Gastrocnemius medialis (tissue), 4 donors: ENCODE measurements at regions not wholly inside any gene's neighbourhood (a gene's known extent, or its start where the extent isn't known, plus 50 kb on each side); places are given as distances from the start of the nearest gene placed in this dataset.

Experiments
- POLR2A ChIP-seq, 2 donors: fragments of 450-650 bp; IDR thresholded peaks; one replicate each; pipeline ENCODE4 v1.6.1; 2017; ENCODE audit warnings: antibody characterized with exemption in 2 of 2, mild to moderate bottlenecking in 2 of 2, moderate library complexity in 2 of 2
- TF ChIP-seq, protein P1 (sequence below), 5 experiments: fragments of 450-650 bp in 3 of 5; fragments of 200-600 bp in 2 of 5; sonication (generic) in 2 of 5; IDR thresholded peaks in 4 of 5; conservative IDR thresholded peaks in 1 of 5; 1 replicate in 4 of 5; 2 replicates in 1 of 5; pipeline ENCODE4 v1.5.1; 2016 to 2019; ENCODE audit warnings: antibody characterized with exemption in 5 of 5, mild to moderate bottlenecking in 3 of 5, moderate library complexity in 3 of 5

DNA sequence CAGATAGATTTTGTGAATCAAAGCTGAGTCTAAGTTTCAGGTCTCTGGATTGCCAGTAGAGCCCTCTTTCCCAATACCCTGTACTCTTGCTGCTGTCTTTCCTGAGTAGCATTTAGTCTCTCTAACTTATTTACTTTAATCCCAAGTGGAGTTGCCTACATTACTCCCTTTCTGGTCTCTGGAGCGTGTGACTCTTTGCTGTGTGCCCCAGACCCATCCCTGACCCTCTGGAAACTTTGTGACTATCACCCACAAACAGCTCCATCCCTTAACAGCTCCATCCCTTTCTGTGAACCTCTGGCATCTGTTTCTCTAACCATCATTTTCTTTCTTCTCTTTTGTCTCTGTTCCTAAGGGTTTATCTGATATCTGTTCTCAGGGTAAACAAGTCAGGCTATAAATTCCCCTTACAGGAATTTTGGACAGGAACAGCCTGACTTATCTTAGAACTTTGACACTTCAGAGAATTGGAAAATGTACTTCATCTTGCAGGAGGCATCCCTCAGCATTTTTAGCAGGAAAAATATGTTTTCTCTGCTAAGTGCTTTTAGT, 1167.1 kb upstream of the SEMA6A start:
- TF ChIP-seq, protein P1, sequence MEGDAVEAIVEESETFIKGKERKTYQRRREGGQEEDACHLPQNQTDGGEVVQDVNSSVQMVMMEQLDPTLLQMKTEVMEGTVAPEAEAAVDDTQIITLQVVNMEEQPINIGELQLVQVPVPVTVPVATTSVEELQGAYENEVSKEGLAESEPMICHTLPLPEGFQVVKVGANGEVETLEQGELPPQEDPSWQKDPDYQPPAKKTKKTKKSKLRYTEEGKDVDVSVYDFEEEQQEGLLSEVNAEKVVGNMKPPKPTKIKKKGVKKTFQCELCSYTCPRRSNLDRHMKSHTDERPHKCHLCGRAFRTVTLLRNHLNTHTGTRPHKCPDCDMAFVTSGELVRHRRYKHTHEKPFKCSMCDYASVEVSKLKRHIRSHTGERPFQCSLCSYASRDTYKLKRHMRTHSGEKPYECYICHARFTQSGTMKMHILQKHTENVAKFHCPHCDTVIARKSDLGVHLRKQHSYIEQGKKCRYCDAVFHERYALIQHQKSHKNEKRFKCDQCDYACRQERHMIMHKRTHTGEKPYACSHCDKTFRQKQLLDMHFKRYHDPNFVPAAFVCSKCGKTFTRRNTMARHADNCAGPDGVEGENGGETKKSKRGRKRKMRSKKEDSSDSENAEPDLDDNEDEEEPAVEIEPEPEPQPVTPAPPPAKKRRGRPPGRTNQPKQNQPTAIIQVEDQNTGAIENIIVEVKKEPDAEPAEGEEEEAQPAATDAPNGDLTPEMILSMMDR (IDR thresholded peaks at IDR 0.05 in 4 of 5, conservative IDR thresholded peaks at IDR 0.05 in 1 of 5), result no peak
- no peak for TF ChIP-seq POLR2A (IDR thresholded peaks at IDR 0.05)
